ENCODE measurements at regions not wholly inside any gene's neighbourhood (a gene's known extent, or its start where the extent isn't known, plus 50 kb on each side); places are given as distances from the start of the nearest gene placed in this dataset.

DNA sequence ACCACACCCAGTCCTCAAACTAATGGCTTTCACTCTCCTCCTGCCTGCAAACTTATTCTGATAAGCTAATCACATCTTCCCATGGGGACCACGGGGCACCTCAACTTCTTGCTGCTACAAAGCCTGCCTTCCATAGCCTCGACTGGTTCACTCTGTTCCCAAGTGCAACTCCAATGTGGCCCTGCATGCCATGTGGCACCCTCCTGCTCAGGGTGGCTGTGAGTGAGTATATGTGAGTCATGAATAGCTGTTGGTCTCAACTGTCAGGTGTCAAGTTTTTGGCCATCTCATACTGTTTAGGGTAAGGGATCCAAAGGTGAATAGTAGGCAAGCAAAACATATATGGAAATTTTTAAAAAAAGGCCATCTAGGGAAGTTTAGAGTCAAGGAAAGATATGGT lies 276.1 kb upstream of the DCC start:
- no peak overlapping the region for H2BK20ac ChIP-seq (ENCODE audit: low read length)
- no peak overlapping the region for H3K27ac ChIP-seq (ENCODE audit: low read depth, low read length)
- DNase-seq (ENCODE audit: low read depth in 1 of 2, low spot score in 2 of 2): no peak
- H3K79me1 ChIP-seq (ENCODE audit: low read depth, low read length): no peaks in the 10 kb centered on the region
- H3K4me1 ChIP-seq (replicated peaks in 1 of 4; ENCODE audit: control insufficient read depth in 3 of 4, insufficient read depth in 4 of 4, low read length in 3 of 4): peaks cover 0 to 12% (median 4%) of the 10 kb centered on the region in 4 experiments; a peak in 3 of 7 replicates
- H4K91ac ChIP-seq (replicated peaks; ENCODE audit: insufficient read length, low read length): peak overlapping the region; percentile 52
- no peak overlapping the region for H2AK5ac ChIP-seq (ENCODE audit: low read depth, low read length)
- H2BK15ac ChIP-seq (ENCODE audit: low read length): no peak overlapping the region
- TF ChIP-seq SIX5 (IDR thresholded peaks at IDR 0.05; ENCODE audit: low read depth, low read length) (no peak), SP4 (IDR thresholded peaks at IDR 0.05; ENCODE audit: low read length) (no peak), SIRT6 (IDR thresholded peaks at IDR 0.05; ENCODE audit: low read length) (no peak), GABPA (IDR thresholded peaks at IDR 0.05; ENCODE audit: borderline replicate concordance, insufficient read depth, low read length) (no peak), USF2 (IDR thresholded peaks at IDR 0.05; ENCODE audit: low read length) (no peak), HDAC6 (IDR thresholded peaks at IDR 0.05; ENCODE audit: low read depth, low read length) (no peak), RAD21 (IDR thresholded peaks at IDR 0.05 in 1 of 2, conservative IDR thresholded peaks at IDR 0.05 in 1 of 2; ENCODE audit: low read depth in 2 of 2, low read length in 2 of 2) (no peak), TAF7 (optimal IDR thresholded peaks at IDR 0.05; ENCODE audit: borderline replicate concordance, low read depth, low read length) (no peak)
- FAIRE-seq: no peak
- no peak overlapping the region for H3K4me2 ChIP-seq (ENCODE audit: insufficient read depth in 1 of 2, low read depth in 2 of 2, low read length in 2 of 2)
- no peak overlapping the region for H2BK5ac ChIP-seq (ENCODE audit: low read depth, low read length)
- H3K14ac ChIP-seq (ENCODE audit: insufficient read length): no peak overlapping the region
- no peaks in the 10 kb centered on the region; a peak in 1 of 8 replicates for H3K36me3 ChIP-seq (ENCODE audit: control insufficient read depth in 2 of 4, insufficient read depth in 4 of 4, low read length in 3 of 4)
- 79% methylated on average over 2 of the region's 2 CpGs; no CpG with 5 or more reads in 1 of the 2 experiments for WGBS, 2 experiments (ENCODE audit: extremely low coverage in 1 of 2, insufficient coverage in 1 of 2, insufficient read length in 1 of 2, insufficient replicate concordance in 2 of 2, low coverage in 1 of 2, low lambda C conversion rate in 2 of 2, missing lambda C conversion rate in 1 of 2)
- H3K27me3 ChIP-seq (replicated peaks in 1 of 4; ENCODE audit: control insufficient read depth in 3 of 4, extremely low read depth in 1 of 4, insufficient read depth in 3 of 4, low read length in 3 of 4): no peaks in the 10 kb centered on the region
- no peak overlapping the region for H4K8ac ChIP-seq (ENCODE audit: extremely low read depth, insufficient read depth, low read length)
- no peak overlapping the region for H2BK120ac ChIP-seq (replicated peaks; ENCODE audit: low read depth, low read length)
- no peak overlapping the region for H3K23ac ChIP-seq (ENCODE audit: insufficient read length)
- no peaks in the 10 kb centered on the region for H3K23me2 ChIP-seq (ENCODE audit: low read depth, low read length)
- no peak overlapping the region for H4K5ac ChIP-seq (ENCODE audit: insufficient read length, low read depth, low read length)
- peaks cover 4 to 6% of the 10 kb centered on the region in 2 experiments; a peak in 2 of 4 replicates for H3K9me3 ChIP-seq (ENCODE audit: insufficient read depth in 2 of 2, low read depth in 1 of 2, low read length in 1 of 2)
- ChIA-PET POLR2A (ENCODE audit: partially characterized antibody) (no interaction called here), CTCF (ENCODE audit: partially characterized antibody) (interaction anchor here (1.8 kb wide), 1 partner anchor 24 kb away, joined by 4 read pairs; no protein-coding TSS in a partner anchor)
- no peak overlapping the region for H3K4ac ChIP-seq (replicated peaks; ENCODE audit: insufficient read length, low read depth, low read length)
- H3K79me2 ChIP-seq (ENCODE audit: control insufficient read depth in 1 of 2, insufficient read depth in 2 of 2, low read length in 2 of 2): no peaks in the 10 kb centered on the region
- H4K20me1 ChIP-seq (replicated peaks in 1 of 2; ENCODE audit: control insufficient read depth in 1 of 2, insufficient read depth in 2 of 2, low read length in 2 of 2): no peaks in the 10 kb centered on the region
- H3K9ac ChIP-seq (replicated peaks in 1 of 4; ENCODE audit: extremely low read depth in 1 of 4, low read depth in 3 of 4, low read length in 3 of 4): no peak overlapping the region
- H2BK12ac ChIP-seq (ENCODE audit: low read depth, low read length): peak overlapping the region; percentile 91; the same call in 1 of the 2 replicates
- no peak overlapping the region for H3K18ac ChIP-seq (ENCODE audit: extremely low read depth, low read length)
- H3K4me3 ChIP-seq (ENCODE audit: extremely low read depth in 1 of 4, insufficient read depth in 2 of 4, low read depth in 3 of 4, low read length in 4 of 4): no peak overlapping the region
- no peak overlapping the region for H2AFZ ChIP-seq (ENCODE audit: low read length)
- no peak overlapping the region for H3K56ac ChIP-seq (replicated peaks; ENCODE audit: insufficient read length, low read depth, low read length)
